WI38 (cell line): ENCODE measurements at regions not wholly inside any gene's neighbourhood (a gene's known extent, or its start where the extent isn't known, plus 50 kb on each side); places are given as distances from the start of the nearest gene placed in this dataset.

Source experiments
- H3K4me3 ChIP-seq: 2 replicates; pipeline ENCODE4 v1.5.1; 2011; ENCODE audit warnings: low read depth, mild to moderate bottlenecking, control low read depth, low read length
- CTCF ChIP-seq: IDR thresholded peaks from 2 replicates; pipeline ENCODE4 v1.5.1; 2012; ENCODE audit warnings: low read depth, mild to moderate bottlenecking, control low read depth, low read length

- no peak for TF ChIP-seq CTCF
- H3K4me3 ChIP-seq: no peak overlapping the region
These were observed 155.1 kb upstream of the CAMK1G start for GRCh38 chr1:209428241-209428921.

- H3K4me3 ChIP-seq: no peak overlapping the region
- TF ChIP-seq CTCF: no peak
These were observed 153.9 kb upstream of the CAMK1G start for GRCh38 chr1:209429611-209430010.

- no peak overlapping the region for H3K4me3 ChIP-seq
- no peak for TF ChIP-seq CTCF
These were observed 153.4 kb upstream of the CAMK1G start for GRCh38 chr1:209430107-209430506.

GRCh38 chr1:209430821-209431259 lies 152.7 kb upstream of the CAMK1G start:
- TF ChIP-seq CTCF: no peak

GRCh38 chr1:209431402-209431801 lies 152.1 kb upstream of the CAMK1G start:
- no peak for TF ChIP-seq CTCF
- no peak overlapping the region for H3K4me3 ChIP-seq

More at GRCh38 chr1:209430821-209431259, 152.7 kb upstream of the CAMK1G start:
- H3K4me3 ChIP-seq: no peak overlapping the region

- no peak for TF ChIP-seq CTCF
These were observed 151.6 kb upstream of the CAMK1G start for GRCh38 chr1:209431813-209432442.

GRCh38 chr1:209432443-209432825 lies 151.1 kb upstream of the CAMK1G start:
- no peak for TF ChIP-seq CTCF
- no peak overlapping the region for H3K4me3 ChIP-seq

More at GRCh38 chr1:209431813-209432442, 151.6 kb upstream of the CAMK1G start:
- H3K4me3 ChIP-seq: no peak overlapping the region
